Esophagus muscularis mucosa (tissue), 4 donors: ENCODE measurements at regions not wholly inside any gene's neighbourhood (a gene's known extent, or its start where the extent isn't known, plus 50 kb on each side); places are given as distances from the start of the nearest gene placed in this dataset.

Experiments
- EP300 ChIP-seq: sonication (generic); formaldehyde crosslinking; IDR thresholded peaks from one replicate; pipeline ENCODE4 v1.6.1; 2017; ENCODE audit warnings: antibody characterized with exemption
- POLR2A ChIP-seq: fragments of 450-650 bp; IDR thresholded peaks from one replicate; pipeline ENCODE4 v1.6.1; 2017; ENCODE audit warnings: antibody characterized with exemption, moderate library complexity, mild to moderate bottlenecking, low read depth
- TF ChIP-seq, protein P1 (sequence below), 3 experiments: fragments of 200-600 bp in 2 of 3; fragments of 450-650 bp in 1 of 3; sonication (generic) in 2 of 3; IDR thresholded peaks; one replicate each; pipeline ENCODE4 v1.5.1; 2017 to 2019; ENCODE audit warnings: antibody characterized with exemption in 3 of 3, mild to moderate bottlenecking in 2 of 3, moderate library complexity in 1 of 3

DNA sequence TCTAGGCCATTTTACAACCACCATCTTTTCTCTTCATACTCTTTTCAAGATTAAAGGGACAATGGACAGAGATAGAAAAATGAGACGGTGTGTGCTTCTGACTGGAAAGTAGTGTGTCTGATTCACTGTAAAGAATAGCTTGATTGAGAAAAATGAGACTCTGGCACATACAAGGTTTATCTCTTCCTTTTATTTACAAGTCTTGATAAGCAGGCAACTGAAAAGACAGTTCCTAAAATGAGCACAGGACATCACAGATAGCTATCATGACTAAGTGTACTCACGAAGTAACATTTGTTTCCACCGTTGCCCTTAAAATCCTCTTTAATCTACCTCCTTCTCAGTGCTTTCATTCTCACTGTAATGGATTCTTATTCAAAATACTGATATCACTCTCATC is 383.0 kb downstream of the TBC1D32 start:
- TF ChIP-seq, protein P1, sequence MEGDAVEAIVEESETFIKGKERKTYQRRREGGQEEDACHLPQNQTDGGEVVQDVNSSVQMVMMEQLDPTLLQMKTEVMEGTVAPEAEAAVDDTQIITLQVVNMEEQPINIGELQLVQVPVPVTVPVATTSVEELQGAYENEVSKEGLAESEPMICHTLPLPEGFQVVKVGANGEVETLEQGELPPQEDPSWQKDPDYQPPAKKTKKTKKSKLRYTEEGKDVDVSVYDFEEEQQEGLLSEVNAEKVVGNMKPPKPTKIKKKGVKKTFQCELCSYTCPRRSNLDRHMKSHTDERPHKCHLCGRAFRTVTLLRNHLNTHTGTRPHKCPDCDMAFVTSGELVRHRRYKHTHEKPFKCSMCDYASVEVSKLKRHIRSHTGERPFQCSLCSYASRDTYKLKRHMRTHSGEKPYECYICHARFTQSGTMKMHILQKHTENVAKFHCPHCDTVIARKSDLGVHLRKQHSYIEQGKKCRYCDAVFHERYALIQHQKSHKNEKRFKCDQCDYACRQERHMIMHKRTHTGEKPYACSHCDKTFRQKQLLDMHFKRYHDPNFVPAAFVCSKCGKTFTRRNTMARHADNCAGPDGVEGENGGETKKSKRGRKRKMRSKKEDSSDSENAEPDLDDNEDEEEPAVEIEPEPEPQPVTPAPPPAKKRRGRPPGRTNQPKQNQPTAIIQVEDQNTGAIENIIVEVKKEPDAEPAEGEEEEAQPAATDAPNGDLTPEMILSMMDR (IDR thresholded peaks at IDR 0.05): no peak
- TF ChIP-seq POLR2A (no peak), EP300 (no peak)
